Adrenal gland (tissue), 9 donors: ENCODE measurements at regions not wholly inside any gene's neighbourhood (a gene's known extent, or its start where the extent isn't known, plus 50 kb on each side); places are given as distances from the start of the nearest gene placed in this dataset.

ENCODE experiments used
- DNase-seq, 7 donors: peaks; one replicate each; pipeline ENCODE4 v3.0.0-alpha.2; 2019 to 2020
- H3K27ac ChIP-seq, 5 donors: fragments of 200-600 bp; sonication (generic) in 4 of 5; 1 replicate in 3 of 5; 2 replicates in 2 of 5; pipeline versions ENCODE4 v1.5.1 to v1.8.0; 2016 to 2020; ENCODE audit warnings: mild to moderate bottlenecking in 1 of 5
- H3K27me3 ChIP-seq: fragments of 200-600 bp; 2 replicates; pipeline ENCODE4 v1.8.0; 2021
- H3K36me3 ChIP-seq, 2 donors: fragments of 200-600 bp; replicated peaks in 1 of 2; 1 replicate in 1 of 2; 2 replicates in 1 of 2; pipeline versions ENCODE4 v1.5.1 to v1.8.0; 2018 to 2022
- H3K4me1 ChIP-seq, 2 donors: fragments of 200-600 bp; replicated peaks in 1 of 2; 1 replicate in 1 of 2; 2 replicates in 1 of 2; pipeline versions ENCODE4 v1.5.1 to v1.8.0; 2018 to 2021
- H3K4me3 ChIP-seq, 4 donors: fragments of 200-600 bp; sonication (generic) in 3 of 4; one replicate each; pipeline ENCODE4 v1.5.1; 2016 to 2018
- H3K9me3 ChIP-seq, 3 donors: fragments of 200-600 bp; sonication (generic) in 1 of 3; replicated peaks in 1 of 3; 1 replicate in 2 of 3; 2 replicates in 1 of 3; pipeline versions ENCODE4 v1.5.1 to v1.8.0; 2016 to 2021
- POLR2A ChIP-seq, 2 donors: fragments of 450-650 bp; IDR thresholded peaks; one replicate each; pipeline ENCODE4 v1.6.1; 2017; ENCODE audit warnings: antibody characterized with exemption in 2 of 2, mild to moderate bottlenecking in 2 of 2, moderate library complexity in 1 of 2
- WGBS, 4 donors: extraction: QIAGEN DNeasy Blood & Tissue Kit in 2 of 4; methylation state at CpG; one replicate each; pipeline versions ENCODE4 v1.1.5 to v1.1.7; 2013 to 2017; 5-methylcytosine and 5-hydroxymethylcytosine counted together
- intact Hi-C, 2 donors: fragments of 100-400 bp; cut with DNase I; formaldehyde crosslinking; loops; one replicate each; pipeline versions ENCODE4 v1.14.1 to v1.15.0; 2022 to 2023
- TF ChIP-seq, protein P1 (sequence below), 6 experiments: fragments of 450-650 bp in 4 of 6; fragments of 200-600 bp in 2 of 6; sonication (generic) in 1 of 6; IDR thresholded peaks; 1 replicate in 5 of 6; 2 replicates in 1 of 6; pipeline versions ENCODE4 v1.5.1 to v1.8.0; 2016 to 2021; ENCODE audit warnings: antibody characterized with exemption in 6 of 6, mild to moderate bottlenecking in 2 of 6, moderate library complexity in 1 of 6
- donor health status: healthy with polysubstance abuse.
- donor health status: Bipolar disorder and iron deficiency.
- donor health status: DM: yes; HTN: yes; CAD: no.
- donor health status: DM: no; HTN: no; CAD: no.
- donor health status: DM: no; HTN: no; CAD: no.

GRCh38 chr16:9481747-9482730 is 390.6 kb downstream of the HAPSTR1 start:
- no peak overlapping the region for H3K27ac ChIP-seq
- H3K36me3 ChIP-seq, result no peaks in the 10 kb centered on the region
- no peak overlapping the region for H3K4me3 ChIP-seq
- intact Hi-C loops, result no loop called here
- 69 to 71% (median 70%) methylated on average over 18 of the region's 18 CpGs for WGBS, 4 donors
- no peaks in the 10 kb centered on the region for H3K27me3 ChIP-seq
- no peak for TF ChIP-seq POLR2A (IDR thresholded peaks at IDR 0.05)
- TF ChIP-seq, protein P1, sequence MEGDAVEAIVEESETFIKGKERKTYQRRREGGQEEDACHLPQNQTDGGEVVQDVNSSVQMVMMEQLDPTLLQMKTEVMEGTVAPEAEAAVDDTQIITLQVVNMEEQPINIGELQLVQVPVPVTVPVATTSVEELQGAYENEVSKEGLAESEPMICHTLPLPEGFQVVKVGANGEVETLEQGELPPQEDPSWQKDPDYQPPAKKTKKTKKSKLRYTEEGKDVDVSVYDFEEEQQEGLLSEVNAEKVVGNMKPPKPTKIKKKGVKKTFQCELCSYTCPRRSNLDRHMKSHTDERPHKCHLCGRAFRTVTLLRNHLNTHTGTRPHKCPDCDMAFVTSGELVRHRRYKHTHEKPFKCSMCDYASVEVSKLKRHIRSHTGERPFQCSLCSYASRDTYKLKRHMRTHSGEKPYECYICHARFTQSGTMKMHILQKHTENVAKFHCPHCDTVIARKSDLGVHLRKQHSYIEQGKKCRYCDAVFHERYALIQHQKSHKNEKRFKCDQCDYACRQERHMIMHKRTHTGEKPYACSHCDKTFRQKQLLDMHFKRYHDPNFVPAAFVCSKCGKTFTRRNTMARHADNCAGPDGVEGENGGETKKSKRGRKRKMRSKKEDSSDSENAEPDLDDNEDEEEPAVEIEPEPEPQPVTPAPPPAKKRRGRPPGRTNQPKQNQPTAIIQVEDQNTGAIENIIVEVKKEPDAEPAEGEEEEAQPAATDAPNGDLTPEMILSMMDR (IDR thresholded peaks at IDR 0.05), result no peak
- DNase-seq, result no peak
- no peaks in the 10 kb centered on the region for H3K4me1 ChIP-seq
- H3K9me3 ChIP-seq, result no peaks in the 10 kb centered on the region

GRCh38 chr16:9484426-9484825 is 393.0 kb downstream of the HAPSTR1 start:
- Histone ChIP-seq H3K4me3 (no peak overlapping the region), H3K9me3 (no peaks in the 10 kb centered on the region), H3K27me3 (no peaks in the 10 kb centered on the region), H3K36me3 (no peaks in the 10 kb centered on the region), H3K27ac (no peak overlapping the region), H3K4me1 (no peaks in the 10 kb centered on the region)
- DNase-seq, result no peak
- 57 to 73% (median 59%) methylated on average over 3 of the region's 3 CpGs for WGBS, 4 donors
- TF ChIP-seq, protein P1 (IDR thresholded peaks at IDR 0.05), result no peak
- no peak for TF ChIP-seq POLR2A (IDR thresholded peaks at IDR 0.05)
- intact Hi-C loops, result no loop called here

DNA sequence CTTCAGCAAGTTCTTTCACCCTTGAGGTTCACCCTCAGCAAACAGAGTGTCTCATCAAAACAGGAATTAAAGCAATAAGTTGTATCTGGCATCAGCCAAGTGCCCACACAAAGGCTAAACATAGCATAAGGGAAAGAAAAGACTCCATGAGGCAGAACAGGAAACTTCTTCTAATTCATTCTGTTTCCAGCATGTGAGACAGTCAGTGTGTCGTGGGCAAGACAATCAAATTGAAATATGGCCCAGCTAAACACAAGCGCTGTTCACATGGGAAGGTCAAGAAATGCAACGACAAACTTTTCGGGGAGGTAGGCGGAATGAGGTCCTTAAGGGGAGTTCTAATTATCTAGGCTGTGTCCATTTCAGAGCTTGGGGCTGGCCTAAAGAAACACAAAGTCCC is 393.4 kb downstream of the HAPSTR1 start:
- Histone ChIP-seq H3K27ac (no peak overlapping the region), H3K4me3 (no peak overlapping the region), H3K27me3 (no peaks in the 10 kb centered on the region), H3K4me1 (no peaks in the 10 kb centered on the region), H3K36me3 (no peaks in the 10 kb centered on the region), H3K9me3 (no peaks in the 10 kb centered on the region)
- 45 to 55% (median 48%) methylated on average over 5 of the region's 5 CpGs for WGBS, 4 donors
- intact Hi-C loops, result no loop called here
- no peak for DNase-seq
- TF ChIP-seq POLR2A (IDR thresholded peaks at IDR 0.05), result no peak
- TF ChIP-seq, protein P1 (IDR thresholded peaks at IDR 0.05), result no peak

DNA sequence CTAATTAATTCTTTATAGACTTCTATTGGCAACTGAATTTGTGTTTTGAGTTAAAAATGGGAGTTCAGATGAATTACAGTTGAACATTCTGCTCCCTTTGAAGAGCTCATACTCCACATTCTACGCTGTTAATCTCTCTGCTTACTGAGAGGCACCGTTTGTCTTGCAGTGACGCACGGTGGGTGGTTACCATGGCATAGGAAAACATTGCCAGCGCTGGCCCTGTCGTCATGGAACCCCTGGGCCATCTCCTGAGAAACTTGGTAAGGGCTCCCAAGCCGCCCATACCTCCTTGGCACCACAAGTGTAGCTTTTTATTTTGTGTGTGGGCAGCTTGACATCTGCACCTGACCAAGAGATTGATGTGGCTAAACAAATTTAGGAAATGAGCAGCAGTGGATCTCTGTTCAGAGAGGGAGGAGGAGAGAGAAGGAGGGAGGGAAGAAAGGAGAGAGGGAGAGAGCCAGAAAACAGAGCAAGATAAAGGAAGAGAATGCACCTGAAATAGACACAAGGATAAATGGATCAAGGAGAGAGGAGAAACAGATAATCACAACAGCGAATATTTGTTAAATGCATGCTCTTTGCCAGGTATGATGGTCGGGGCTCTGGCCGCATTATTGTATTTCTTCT is 398.5 kb downstream of the HAPSTR1 start:
- peak in 4 of 7 donors; percentile 20 to 91 (median 26) for DNase-seq
- H3K27ac ChIP-seq, result no peak overlapping the region
- no peaks in the 10 kb centered on the region for H3K4me1 ChIP-seq
- intact Hi-C loops, result no loop called here
- TF ChIP-seq, protein P1 (IDR thresholded peaks at IDR 0.05), result no peak
- TF ChIP-seq POLR2A (IDR thresholded peaks at IDR 0.05), result no peak
- WGBS, 4 donors, result 47 to 65% (median 53%) methylated on average over 10 of the region's 10 CpGs
- H3K36me3 ChIP-seq, result no peaks in the 10 kb centered on the region
- H3K4me3 ChIP-seq, result no peak overlapping the region
- H3K27me3 ChIP-seq, result no peaks in the 10 kb centered on the region
- H3K9me3 ChIP-seq, result no peaks in the 10 kb centered on the region
